ENCODE measurements at regions not wholly inside any gene's neighbourhood (a gene's known extent, or its start where the extent isn't known, plus 50 kb on each side); places are given as distances from the start of the nearest gene placed in this dataset.

- FAIRE-seq, result no peak
Observed at GRCh38 chr2:122221665-122222064, 466.2 kb downstream of the TSN start.

DNA sequence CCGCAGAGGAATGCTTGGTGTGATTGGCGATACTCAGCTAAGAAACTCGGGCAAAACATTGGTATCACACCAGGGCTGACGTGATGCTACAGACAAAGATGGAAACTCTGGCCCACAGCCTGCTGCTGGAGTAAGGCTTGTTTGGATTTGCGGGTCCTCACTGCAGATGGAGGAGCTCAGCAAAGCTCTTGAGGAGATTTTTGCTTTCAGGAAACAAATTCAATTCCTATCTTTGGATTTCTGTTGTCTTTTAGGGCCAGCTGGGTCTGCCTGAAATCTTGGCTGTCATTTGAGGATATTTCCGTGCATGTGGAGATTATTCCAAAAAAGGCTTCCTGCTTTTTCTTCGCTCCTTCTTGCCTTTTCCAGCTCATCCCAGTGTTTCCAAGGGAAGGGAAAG lies 475.8 kb downstream of the TSN start:
- TF ChIP-seq, protein P1, sequence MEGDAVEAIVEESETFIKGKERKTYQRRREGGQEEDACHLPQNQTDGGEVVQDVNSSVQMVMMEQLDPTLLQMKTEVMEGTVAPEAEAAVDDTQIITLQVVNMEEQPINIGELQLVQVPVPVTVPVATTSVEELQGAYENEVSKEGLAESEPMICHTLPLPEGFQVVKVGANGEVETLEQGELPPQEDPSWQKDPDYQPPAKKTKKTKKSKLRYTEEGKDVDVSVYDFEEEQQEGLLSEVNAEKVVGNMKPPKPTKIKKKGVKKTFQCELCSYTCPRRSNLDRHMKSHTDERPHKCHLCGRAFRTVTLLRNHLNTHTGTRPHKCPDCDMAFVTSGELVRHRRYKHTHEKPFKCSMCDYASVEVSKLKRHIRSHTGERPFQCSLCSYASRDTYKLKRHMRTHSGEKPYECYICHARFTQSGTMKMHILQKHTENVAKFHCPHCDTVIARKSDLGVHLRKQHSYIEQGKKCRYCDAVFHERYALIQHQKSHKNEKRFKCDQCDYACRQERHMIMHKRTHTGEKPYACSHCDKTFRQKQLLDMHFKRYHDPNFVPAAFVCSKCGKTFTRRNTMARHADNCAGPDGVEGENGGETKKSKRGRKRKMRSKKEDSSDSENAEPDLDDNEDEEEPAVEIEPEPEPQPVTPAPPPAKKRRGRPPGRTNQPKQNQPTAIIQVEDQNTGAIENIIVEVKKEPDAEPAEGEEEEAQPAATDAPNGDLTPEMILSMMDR (IDR thresholded peaks at IDR 0.05; ENCODE audit: borderline replicate concordance, extremely low read depth, insufficient read depth), result no peak
- Histone ChIP-seq H3K9me3 (ENCODE audit: control insufficient read depth in 2 of 3, insufficient read depth in 1 of 3, low read length in 3 of 3) (no peaks in the 10 kb centered on the region), H3K27me3 (ENCODE audit: control insufficient read depth, insufficient read depth, low read length) (no peaks in the 10 kb centered on the region), H3K36me3 (ENCODE audit: control insufficient read depth in 2 of 3, insufficient read depth in 3 of 3, low read length in 3 of 3) (no peaks in the 10 kb centered on the region), H3K4me1 (ENCODE audit: control insufficient read depth in 2 of 3, insufficient read depth in 2 of 3, low read depth in 1 of 3, low read length in 3 of 3) (no peaks in the 10 kb centered on the region), H3K27ac (ENCODE audit: low read depth in 2 of 2, low read length in 2 of 2) (no peak overlapping the region), H3K9ac (ENCODE audit: low read length in 3 of 3) (no peak overlapping the region), H3K4me3 (ENCODE audit: low read length in 3 of 3) (no peak overlapping the region)
- FAIRE-seq (no peak), DNase-seq (no peak)
- intact Hi-C loops (cut with DNase I), result no loop called here

More at GRCh38 chr2:122221665-122222064, 466.2 kb downstream of the TSN start:
- DNase-seq, result no peak
- no peak overlapping the region for H3K4me3 ChIP-seq (ENCODE audit: low read length in 3 of 3)
- intact Hi-C loops (cut with DNase I), result no loop called here
- no peaks in the 10 kb centered on the region for H3K27me3 ChIP-seq (ENCODE audit: control insufficient read depth, insufficient read depth, low read length)
- H3K27ac ChIP-seq (ENCODE audit: low read depth in 2 of 2, low read length in 2 of 2), result no peak overlapping the region
- no peaks in the 10 kb centered on the region for H3K36me3 ChIP-seq (ENCODE audit: control insufficient read depth in 2 of 3, insufficient read depth in 3 of 3, low read length in 3 of 3)
- H3K9me3 ChIP-seq (ENCODE audit: control insufficient read depth in 2 of 3, insufficient read depth in 1 of 3, low read length in 3 of 3), result no peaks in the 10 kb centered on the region
- TF ChIP-seq, protein P1 (IDR thresholded peaks at IDR 0.05; ENCODE audit: borderline replicate concordance, extremely low read depth, insufficient read depth), result no peak
- H3K4me1 ChIP-seq (ENCODE audit: control insufficient read depth in 2 of 3, insufficient read depth in 2 of 3, low read depth in 1 of 3, low read length in 3 of 3), result no peaks in the 10 kb centered on the region
- H3K9ac ChIP-seq (ENCODE audit: low read length in 3 of 3), result no peak overlapping the region

GRCh38 chr2:122233372-122233771 lies 477.9 kb downstream of the TSN start:
- TF ChIP-seq, protein P1 (IDR thresholded peaks at IDR 0.05; ENCODE audit: borderline replicate concordance, extremely low read depth, insufficient read depth), result no peak
- Histone ChIP-seq H3K27ac (ENCODE audit: low read depth in 2 of 2, low read length in 2 of 2) (no peak overlapping the region), H3K4me1 (ENCODE audit: control insufficient read depth in 2 of 3, insufficient read depth in 2 of 3, low read depth in 1 of 3, low read length in 3 of 3) (no peaks in the 10 kb centered on the region), H3K9ac (ENCODE audit: low read length in 3 of 3) (no peak overlapping the region), H3K27me3 (ENCODE audit: control insufficient read depth, insufficient read depth, low read length) (no peaks in the 10 kb centered on the region), H3K4me3 (ENCODE audit: low read length in 3 of 3) (no peak overlapping the region), H3K9me3 (ENCODE audit: control insufficient read depth in 2 of 3, insufficient read depth in 1 of 3, low read length in 3 of 3) (no peaks in the 10 kb centered on the region), H3K36me3 (ENCODE audit: control insufficient read depth in 2 of 3, insufficient read depth in 3 of 3, low read length in 3 of 3) (no peaks in the 10 kb centered on the region)
- intact Hi-C loops (cut with DNase I), result no loop called here
- DNase-seq (no peak), FAIRE-seq (no peak)
